Type B pancreatic cell (in vitro differentiated cells): ENCODE measurements at regions not wholly inside any gene's neighbourhood (a gene's known extent, or its start where the extent isn't known, plus 50 kb on each side); places are given as distances from the start of the nearest gene placed in this dataset.
"Not testable (repeated sequence)": the region's sequence is repeated elsewhere in the genome, so short reads cannot be mapped to it uniquely, and the experiment has no call there.

Experiments used
- DNase-seq: peaks from one replicate; pipeline ENCODE4 v3.0.0; 2021; ENCODE audit warnings: mixed read lengths; ENCODE audit not compliant: unreplicated experiment; ENCODE audit errors: extremely low spot score
- H3K27ac Mint-ChIP-seq: 2 replicates; pipeline ENCODE4 v1.8.0; 2021; ENCODE audit warnings: mild to moderate bottlenecking, mixed read lengths
- H3K27me3 Mint-ChIP-seq: 2 replicates; pipeline ENCODE4 v1.8.0; 2021; ENCODE audit warnings: mixed read lengths
- H3K36me3 Mint-ChIP-seq: 2 replicates; pipeline ENCODE4 v1.8.0; 2021; ENCODE audit warnings: mixed read lengths
- H3K4me1 Mint-ChIP-seq: one replicate; pipeline ENCODE4 v1.8.0; 2021; ENCODE audit warnings: mixed read lengths; ENCODE audit not compliant: unreplicated experiment
- H3K4me3 Mint-ChIP-seq: 2 replicates; pipeline ENCODE4 v1.8.0; 2021; ENCODE audit warnings: mild to moderate bottlenecking, mixed read lengths
- H3K9me3 Mint-ChIP-seq: 2 replicates; pipeline ENCODE4 v1.8.0; 2021; ENCODE audit warnings: mixed read lengths
- CTCF ChIP-seq: fragments of 200-600 bp; sonication (generic); conservative IDR thresholded peaks from 2 replicates; pipeline ENCODE4 v1.5.0; 2021; ENCODE audit warnings: antibody characterized with exemption, mild to moderate bottlenecking

- no peak for DNase-seq
- Mint-ChIP-seq H3K4me1 (no peaks in the 10 kb centered on the region), H3K36me3 (no peaks in the 10 kb centered on the region), H3K9me3 (no peaks in the 10 kb centered on the region), H3K27me3 (no peaks in the 10 kb centered on the region), H3K4me3 (no peak overlapping the region), H3K27ac (no peak overlapping the region)
- TF ChIP-seq CTCF: no peak
These were observed 96.7 kb upstream of the MITF start for GRCh38 chr3:69642606-69643005.

- TF ChIP-seq CTCF: no peak
- Mint-ChIP-seq H3K4me1 (no peaks in the 10 kb centered on the region), H3K9me3 (no peaks in the 10 kb centered on the region), H3K27me3 (no peaks in the 10 kb centered on the region), H3K27ac (no peak overlapping the region), H3K4me3 (no peak overlapping the region), H3K36me3 (no peaks in the 10 kb centered on the region)
- DNase-seq: no peak
These were observed 99.4 kb upstream of the MITF start for GRCh38 chr3:69639851-69640250.

- no peak for DNase-seq
- H3K27me3 Mint-ChIP-seq: no peaks in the 10 kb centered on the region
- no peak for TF ChIP-seq CTCF
- H3K36me3 Mint-ChIP-seq: no peaks in the 10 kb centered on the region
- H3K9me3 Mint-ChIP-seq: peaks cover 4% of the 10 kb centered on the region
- H3K4me3 Mint-ChIP-seq: no peak overlapping the region
- H3K4me1 Mint-ChIP-seq: no peaks in the 10 kb centered on the region
- no peak overlapping the region for H3K27ac Mint-ChIP-seq
These were observed 110.3 kb upstream of the MITF start for GRCh38 chr3:69628951-69629350.

GRCh38 chr3:69613286-69613685 is 126.0 kb upstream of the MITF start:
- Mint-ChIP-seq H3K9me3 (peaks cover 4% of the 10 kb centered on the region), H3K36me3 (no peaks in the 10 kb centered on the region), H3K4me1 (no peaks in the 10 kb centered on the region), H3K27ac (no peak overlapping the region), H3K4me3 (no peak overlapping the region), H3K27me3 (no peaks in the 10 kb centered on the region)
- TF ChIP-seq CTCF: no peak
- no peak for DNase-seq

- Mint-ChIP-seq H3K4me1 (no peaks in the 10 kb centered on the region), H3K9me3 (peaks cover 4% of the 10 kb centered on the region), H3K27ac (no peak overlapping the region), H3K36me3 (no peaks in the 10 kb centered on the region), H3K4me3 (no peak overlapping the region), H3K27me3 (no peaks in the 10 kb centered on the region)
- DNase-seq: no peak
- no peak for TF ChIP-seq CTCF
These were observed 126.5 kb upstream of the MITF start for GRCh38 chr3:69612791-69613190.

GRCh38 chr3:69609566-69609965 is 129.7 kb upstream of the MITF start:
- not testable (repeated sequence) for H3K9me3 Mint-ChIP-seq, H3K36me3 Mint-ChIP-seq, DNase-seq, H3K4me3 Mint-ChIP-seq, H3K27ac Mint-ChIP-seq, H3K4me1 Mint-ChIP-seq, H3K27me3 Mint-ChIP-seq
